Astrocyte (in vitro differentiated cells and primary cell): ENCODE measurements at regions not wholly inside any gene's neighbourhood (a gene's known extent, or its start where the extent isn't known, plus 50 kb on each side); places are given as distances from the start of the nearest gene placed in this dataset.

Experiments
- EZH2 ChIP-seq: IDR thresholded peaks from 2 replicates; pipeline ENCODE4 v1.6.1; 2012; ENCODE audit warnings: mild to moderate bottlenecking, low read length, inconsistent platforms; ENCODE audit not compliant: insufficient read depth
- TF ChIP-seq, protein P1 (sequence below): IDR thresholded peaks from 2 replicates; pipeline ENCODE4 v1.5.1; 2011; ENCODE audit warnings: low read depth, mild to moderate bottlenecking, inconsistent platforms, low read length, moderate library complexity; ENCODE audit not compliant: insufficient read depth

DNA sequence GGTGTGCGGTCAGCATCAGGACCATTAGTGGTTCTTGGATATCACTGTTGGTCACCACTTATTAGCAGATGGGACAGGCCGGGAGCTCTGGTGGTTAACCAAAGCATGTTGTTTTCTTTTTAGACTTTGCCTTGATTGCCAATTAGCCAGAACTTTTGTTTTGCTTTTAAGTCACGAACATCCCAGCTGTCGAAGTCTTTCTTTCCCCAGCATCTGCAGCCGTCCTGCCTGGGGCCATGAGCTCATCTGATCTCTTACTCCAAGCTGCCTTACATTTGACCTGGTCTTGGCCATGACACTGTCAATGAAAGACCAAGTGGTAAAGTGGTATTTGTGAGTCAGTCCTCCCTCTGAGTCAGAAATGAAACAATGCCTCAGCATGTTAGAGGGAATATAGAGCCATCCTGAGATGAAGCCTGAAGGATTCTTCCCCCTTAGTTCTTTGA, 53.9 kb upstream of the CREB5 start:
- TF ChIP-seq, protein P1, sequence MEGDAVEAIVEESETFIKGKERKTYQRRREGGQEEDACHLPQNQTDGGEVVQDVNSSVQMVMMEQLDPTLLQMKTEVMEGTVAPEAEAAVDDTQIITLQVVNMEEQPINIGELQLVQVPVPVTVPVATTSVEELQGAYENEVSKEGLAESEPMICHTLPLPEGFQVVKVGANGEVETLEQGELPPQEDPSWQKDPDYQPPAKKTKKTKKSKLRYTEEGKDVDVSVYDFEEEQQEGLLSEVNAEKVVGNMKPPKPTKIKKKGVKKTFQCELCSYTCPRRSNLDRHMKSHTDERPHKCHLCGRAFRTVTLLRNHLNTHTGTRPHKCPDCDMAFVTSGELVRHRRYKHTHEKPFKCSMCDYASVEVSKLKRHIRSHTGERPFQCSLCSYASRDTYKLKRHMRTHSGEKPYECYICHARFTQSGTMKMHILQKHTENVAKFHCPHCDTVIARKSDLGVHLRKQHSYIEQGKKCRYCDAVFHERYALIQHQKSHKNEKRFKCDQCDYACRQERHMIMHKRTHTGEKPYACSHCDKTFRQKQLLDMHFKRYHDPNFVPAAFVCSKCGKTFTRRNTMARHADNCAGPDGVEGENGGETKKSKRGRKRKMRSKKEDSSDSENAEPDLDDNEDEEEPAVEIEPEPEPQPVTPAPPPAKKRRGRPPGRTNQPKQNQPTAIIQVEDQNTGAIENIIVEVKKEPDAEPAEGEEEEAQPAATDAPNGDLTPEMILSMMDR, result no peak
- no peak for TF ChIP-seq EZH2
